ENCODE measurements at regions not wholly inside any gene's neighbourhood (a gene's known extent, or its start where the extent isn't known, plus 50 kb on each side); places are given as distances from the start of the nearest gene placed in this dataset.
"Not testable (repeated sequence)": the region's sequence is repeated elsewhere in the genome, so short reads cannot be mapped to it uniquely, and the experiment has no call there.

- Histone ChIP-seq H3K4me1 (ENCODE audit: control insufficient read depth, extremely low read depth, insufficient read depth, low read length) (no peaks in the 10 kb centered on the region), H3K36me3 (ENCODE audit: control insufficient read depth, insufficient read depth, low read length) (no peaks in the 10 kb centered on the region), H4K20me1 (ENCODE audit: control insufficient read depth, extremely low read depth, insufficient read depth, low read length) (no peaks in the 10 kb centered on the region), H3K4me3 (replicated peaks in 1 of 4; ENCODE audit: control extremely low read depth in 1 of 4, insufficient read depth in 1 of 4, low read depth in 3 of 4, low read length in 4 of 4) (no peak overlapping the region), H3K27ac (ENCODE audit: insufficient read depth, low read length) (no peak overlapping the region), H3K4me2 (ENCODE audit: extremely low read depth, insufficient read depth, low read length) (no peak overlapping the region), H3K27me3 (ENCODE audit: control insufficient read depth, insufficient read depth, low read length) (no peaks in the 10 kb centered on the region), H2AFZ (ENCODE audit: low read length) (no peak overlapping the region), H3K9ac (ENCODE audit: insufficient read depth, low read length) (no peak overlapping the region), H3K79me2 (ENCODE audit: control insufficient read depth, insufficient read depth, low read length) (no peaks in the 10 kb centered on the region), H3K9me3 (ENCODE audit: control insufficient read depth, insufficient read depth, low read depth, low read length) (no peaks in the 10 kb centered on the region)
- no peak for DNase-seq (ENCODE audit: low read depth in 2 of 2)
- TF ChIP-seq CTCF (conservative IDR thresholded peaks at IDR 0.05 in 1 of 2, IDR thresholded peaks at IDR 0.05 in 1 of 2; ENCODE audit: low read depth in 1 of 2, low read length in 2 of 2) (no peak), EZH2 (IDR thresholded peaks at IDR 0.05; ENCODE audit: low read length, missing control alignments) (no peak)
Measured at GRCh38 chr5:54401515-54401914, 54.0 kb upstream of the HSPB3 start.

GRCh38 chr5:54398191-54398590 lies 57.3 kb upstream of the HSPB3 start:
- Histone ChIP-seq H3K4me1 (ENCODE audit: control insufficient read depth, extremely low read depth, insufficient read depth, low read length) (no peaks in the 10 kb centered on the region), H4K20me1 (ENCODE audit: control insufficient read depth, extremely low read depth, insufficient read depth, low read length) (no peaks in the 10 kb centered on the region), H2AFZ (ENCODE audit: low read length) (no peak overlapping the region), H3K4me3 (replicated peaks in 1 of 4; ENCODE audit: control extremely low read depth in 1 of 4, insufficient read depth in 1 of 4, low read depth in 3 of 4, low read length in 4 of 4) (no peak overlapping the region), H3K79me2 (ENCODE audit: control insufficient read depth, insufficient read depth, low read length) (no peaks in the 10 kb centered on the region), H3K9ac (ENCODE audit: insufficient read depth, low read length) (no peak overlapping the region), H3K4me2 (ENCODE audit: extremely low read depth, insufficient read depth, low read length) (no peak overlapping the region), H3K36me3 (ENCODE audit: control insufficient read depth, insufficient read depth, low read length) (no peaks in the 10 kb centered on the region), H3K27me3 (ENCODE audit: control insufficient read depth, insufficient read depth, low read length) (no peaks in the 10 kb centered on the region), H3K27ac (ENCODE audit: insufficient read depth, low read length) (no peak overlapping the region), H3K9me3 (ENCODE audit: control insufficient read depth, insufficient read depth, low read depth, low read length) (no peaks in the 10 kb centered on the region)
- DNase-seq (ENCODE audit: low read depth in 2 of 2): no peak
- TF ChIP-seq CTCF (conservative IDR thresholded peaks at IDR 0.05 in 1 of 2, IDR thresholded peaks at IDR 0.05 in 1 of 2; ENCODE audit: low read depth in 1 of 2, low read length in 2 of 2): no peak
- no peak for TF ChIP-seq EZH2 (IDR thresholded peaks at IDR 0.05; ENCODE audit: low read length, missing control alignments)

GRCh38 chr5:54397420-54397819 lies 58.1 kb upstream of the HSPB3 start:
- Histone ChIP-seq H3K27ac (ENCODE audit: insufficient read depth, low read length) (no peak overlapping the region), H3K27me3 (ENCODE audit: control insufficient read depth, insufficient read depth, low read length) (no peaks in the 10 kb centered on the region), H3K9ac (ENCODE audit: insufficient read depth, low read length) (no peak overlapping the region), H3K4me1 (ENCODE audit: control insufficient read depth, extremely low read depth, insufficient read depth, low read length) (no peaks in the 10 kb centered on the region), H2AFZ (ENCODE audit: low read length) (no peak overlapping the region), H3K79me2 (ENCODE audit: control insufficient read depth, insufficient read depth, low read length) (no peaks in the 10 kb centered on the region), H4K20me1 (ENCODE audit: control insufficient read depth, extremely low read depth, insufficient read depth, low read length) (no peaks in the 10 kb centered on the region), H3K4me2 (ENCODE audit: extremely low read depth, insufficient read depth, low read length) (no peak overlapping the region), H3K36me3 (ENCODE audit: control insufficient read depth, insufficient read depth, low read length) (no peaks in the 10 kb centered on the region), H3K4me3 (replicated peaks in 1 of 4; ENCODE audit: control extremely low read depth in 1 of 4, insufficient read depth in 1 of 4, low read depth in 3 of 4, low read length in 4 of 4) (no peak overlapping the region), H3K9me3 (ENCODE audit: control insufficient read depth, insufficient read depth, low read depth, low read length) (no peaks in the 10 kb centered on the region)
- DNase-seq (ENCODE audit: low read depth in 2 of 2): no peak
- TF ChIP-seq EZH2 (IDR thresholded peaks at IDR 0.05; ENCODE audit: low read length, missing control alignments) (no peak), CTCF (conservative IDR thresholded peaks at IDR 0.05 in 1 of 2, IDR thresholded peaks at IDR 0.05 in 1 of 2; ENCODE audit: low read depth in 1 of 2, low read length in 2 of 2) (no peak)

- H3K79me2 ChIP-seq (ENCODE audit: control insufficient read depth, insufficient read depth, low read length); H3K27ac ChIP-seq (ENCODE audit: insufficient read depth, low read length); H4K20me1 ChIP-seq (ENCODE audit: control insufficient read depth, extremely low read depth, insufficient read depth, low read length); H3K4me3 ChIP-seq (replicated peaks in 1 of 4; ENCODE audit: control extremely low read depth in 1 of 4, insufficient read depth in 1 of 4, low read depth in 3 of 4, low read length in 4 of 4); H3K4me2 ChIP-seq (ENCODE audit: extremely low read depth, insufficient read depth, low read length); DNase-seq (ENCODE audit: low read depth in 2 of 2); H2AFZ ChIP-seq (ENCODE audit: low read length); H3K27me3 ChIP-seq (ENCODE audit: control insufficient read depth, insufficient read depth, low read length); H3K36me3 ChIP-seq (ENCODE audit: control insufficient read depth, insufficient read depth, low read length); H3K4me1 ChIP-seq (ENCODE audit: control insufficient read depth, extremely low read depth, insufficient read depth, low read length); H3K9ac ChIP-seq (ENCODE audit: insufficient read depth, low read length); H3K9me3 ChIP-seq (ENCODE audit: control insufficient read depth, insufficient read depth, low read depth, low read length): not testable (repeated sequence)
Measured at GRCh38 chr5:54393007-54393406, 62.5 kb upstream of the HSPB3 start.
